HEK293T (cell line): ENCODE measurements at regions not wholly inside any gene's neighbourhood (a gene's known extent, or its start where the extent isn't known, plus 50 kb on each side); places are given as distances from the start of the nearest gene placed in this dataset.

Source experiments
- CTCF ChIA-PET: fragments of 350-600 bp; formaldehyde crosslinking; extraction: SDS; loops from one replicate; lab custom pipeline; 2021; ENCODE audit warnings: antibody characterized with exemption, inconsistent platforms; lab: Yijun Ruan, JAX
- POLR2A ChIA-PET: fragments of 350-600 bp; formaldehyde crosslinking; extraction: SDS; loops from one replicate; lab custom pipeline; 2020; ENCODE audit warnings: antibody characterized with exemption, inconsistent platforms; lab: Yijun Ruan, JAX
- DNase-seq: peaks from one replicate; pipeline ENCODE4 v3.0.0; 2012; ENCODE audit warnings: mixed read lengths; ENCODE audit errors: extremely low spot score
- ARNT ChIP-seq: fragments of 450-650 bp; IDR thresholded peaks from 2 replicates; pipeline ENCODE4 v1.6.1; 2017; ENCODE audit warnings: mild to moderate bottlenecking
- BHLHE40 ChIP-seq: fragments of 450-650 bp; IDR thresholded peaks from 2 replicates; pipeline ENCODE4 v1.6.1; 2016; ENCODE audit warnings: mild to moderate bottlenecking, moderate library complexity, borderline replicate concordance
- CTBP1 ChIP-seq: fragments of 450-650 bp; IDR thresholded peaks from 2 replicates; pipeline ENCODE4 v1.6.1; 2016; ENCODE audit warnings: borderline replicate concordance
- ELF4 ChIP-seq: fragments of 450-650 bp; IDR thresholded peaks from 2 replicates; pipeline ENCODE4 v1.6.1; 2017; ENCODE audit warnings: antibody characterized with exemption
- FOXA1 ChIP-seq: fragments of 450-650 bp; IDR thresholded peaks from 2 replicates; pipeline ENCODE4 v1.6.1; 2016; ENCODE audit warnings: mild to moderate bottlenecking
- FOXK2 ChIP-seq: fragments of 450-650 bp; IDR thresholded peaks from 2 replicates; pipeline ENCODE4 v1.6.1; 2016; ENCODE audit warnings: mild to moderate bottlenecking
- FOXM1 ChIP-seq: fragments of 450-650 bp; IDR thresholded peaks from 2 replicates; pipeline ENCODE4 v1.6.1; 2017; ENCODE audit warnings: mild to moderate bottlenecking, borderline replicate concordance
- HDGF ChIP-seq: fragments of 450-650 bp; IDR thresholded peaks from 2 replicates; pipeline ENCODE4 v1.6.1; 2017; ENCODE audit warnings: antibody characterized with exemption, borderline replicate concordance
- L3MBTL2 ChIP-seq: fragments of 450-650 bp; conservative IDR thresholded peaks from 2 replicates; pipeline ENCODE4 v1.6.1; 2016; ENCODE audit warnings: mild to moderate bottlenecking
- LEF1 ChIP-seq: fragments of 450-650 bp; IDR thresholded peaks from 2 replicates; pipeline ENCODE4 v1.6.1; 2017; ENCODE audit warnings: mild to moderate bottlenecking, borderline replicate concordance
- NFRKB ChIP-seq: fragments of 450-650 bp; IDR thresholded peaks from 2 replicates; pipeline ENCODE4 v1.6.1; 2016; ENCODE audit warnings: mild to moderate bottlenecking, moderate library complexity
- PKNOX1 ChIP-seq: fragments of 450-650 bp; IDR thresholded peaks from 2 replicates; pipeline ENCODE4 v1.6.1; 2016
- SP1 ChIP-seq: fragments of 450-650 bp; IDR thresholded peaks from 2 replicates; pipeline ENCODE4 v1.6.1; 2017
- SUZ12 ChIP-seq: fragments of 450-650 bp; IDR thresholded peaks from 2 replicates; pipeline ENCODE4 v1.6.1; 2016; ENCODE audit warnings: mild to moderate bottlenecking
- TARDBP ChIP-seq: fragments of 450-650 bp; IDR thresholded peaks from 2 replicates; pipeline ENCODE4 v1.6.1; 2016
- ZNF384 ChIP-seq: fragments of 450-650 bp; IDR thresholded peaks from 2 replicates; pipeline ENCODE4 v1.6.1; 2016

GRCh38 chr4:38503689-38504395 lies 160.2 kb upstream of the KLF3 start:
- POLR2A ChIA-PET, result no interaction called here
- CTCF ChIA-PET, result no interaction called here

GRCh38 chr4:38504396-38504715 lies 159.6 kb upstream of the KLF3 start:
- POLR2A ChIA-PET, result no interaction called here
- CTCF ChIA-PET, result no interaction called here
- DNase-seq, result no peak
- no peak for TF ChIP-seq LEF1

More at GRCh38 chr4:38503689-38504395, 160.2 kb upstream of the KLF3 start:
- DNase-seq, result no peak
- TF ChIP-seq ELF4 (no peak), L3MBTL2 (no peak), CTBP1 (no peak), TARDBP (no peak), ARNT (no peak), FOXA1 (no peak), FOXM1 (no peak), ZNF384 (no peak), SUZ12 (no peak), SP1 (no peak)

DNA sequence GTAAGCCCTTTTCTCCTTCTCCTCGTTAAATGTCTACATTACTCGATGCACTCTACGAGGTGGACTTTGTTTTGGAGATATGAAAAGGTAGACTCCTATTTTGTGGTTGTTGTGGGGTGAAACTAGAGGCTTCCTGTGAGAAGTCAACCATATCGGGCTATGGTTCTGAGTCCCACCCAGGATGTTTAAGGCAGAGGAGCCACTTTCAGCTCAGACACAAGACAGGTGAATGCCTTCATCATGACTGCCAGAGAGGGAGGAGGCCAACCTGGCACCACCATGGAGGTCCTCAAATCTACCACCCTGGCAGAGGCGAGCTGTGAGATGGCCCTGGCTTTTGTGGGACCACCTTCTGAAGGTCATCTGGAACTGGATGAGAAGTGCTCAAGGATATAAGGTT lies 154.4 kb upstream of the KLF3 start:
- no peak for DNase-seq
- TF ChIP-seq FOXK2 (no peak), ARNT (no peak), BHLHE40 (no peak), CTBP1 (no peak), SP1 (no peak), L3MBTL2 (no peak), TARDBP (no peak), ZNF384 (no peak), PKNOX1 (no peak), NFRKB (no peak), LEF1 (no peak), FOXA1 (no peak), SUZ12 (no peak)
- ChIA-PET POLR2A (interaction anchor here (1.3 kb wide), 1 partner anchor 18 kb away, joined by 3 read pairs; no protein-coding TSS in a partner anchor), CTCF (no interaction called here)

- no peak for DNase-seq
- ChIA-PET CTCF (no interaction called here), POLR2A (interaction anchor here (1.3 kb wide), 1 partner anchor 18 kb away, joined by 3 read pairs; no protein-coding TSS in a partner anchor)
- no peak for TF ChIP-seq SUZ12
- TF ChIP-seq FOXK2, result no peak
- TF ChIP-seq NFRKB, result no peak
- TF ChIP-seq PKNOX1, result no peak
- TF ChIP-seq HDGF, result no peak
- TF ChIP-seq LEF1, result no peak
- no peak for TF ChIP-seq FOXA1
- no peak for TF ChIP-seq CTBP1
- no peak for TF ChIP-seq SP1
- TF ChIP-seq BHLHE40, result no peak
- no peak for TF ChIP-seq FOXM1
Observed at GRCh38 chr4:38510201-38510600, 153.8 kb upstream of the KLF3 start.

GRCh38 chr4:38511702-38512101 lies 152.3 kb upstream of the KLF3 start:
- POLR2A ChIA-PET, result no interaction called here
- TF ChIP-seq L3MBTL2 (no peak), TARDBP (no peak), BHLHE40 (no peak), FOXK2 (no peak), HDGF (no peak), PKNOX1 (no peak), ARNT (no peak), FOXA1 (no peak), FOXM1 (no peak), LEF1 (no peak), ZNF384 (no peak), NFRKB (no peak), ELF4 (no peak), CTBP1 (no peak), SP1 (no peak), SUZ12 (no peak)
- CTCF ChIA-PET, result no interaction called here
- DNase-seq, result no peak

DNA sequence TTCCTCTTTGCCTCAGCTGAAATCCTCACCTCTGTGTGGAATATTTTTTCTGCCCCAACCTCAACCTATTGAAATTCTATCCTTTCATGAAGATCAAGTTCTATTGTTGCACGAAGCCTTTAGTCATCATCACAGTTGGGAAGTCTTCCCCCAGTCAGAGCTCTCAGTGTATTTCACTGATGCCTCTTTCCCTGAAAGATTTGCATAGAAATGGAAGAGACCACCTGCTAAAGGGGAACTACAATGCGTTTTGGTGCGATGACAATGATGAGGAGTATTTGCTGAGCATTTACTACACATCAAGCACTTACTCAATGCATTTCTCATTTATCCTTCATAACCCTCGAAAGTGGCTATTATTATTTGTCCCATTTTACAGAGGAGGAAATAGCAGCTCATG lies 151.2 kb upstream of the KLF3 start:
- ChIA-PET CTCF (no interaction called here), POLR2A (no interaction called here)
- no peak for DNase-seq
- TF ChIP-seq ELF4 (no peak), PKNOX1 (no peak), L3MBTL2 (no peak), FOXM1 (no peak), NFRKB (no peak), ZNF384 (no peak), BHLHE40 (no peak), TARDBP (no peak), HDGF (no peak), SP1 (no peak), FOXA1 (no peak), ARNT (no peak), CTBP1 (no peak)
